ENCODE measurements at regions not wholly inside any gene's neighbourhood (a gene's known extent, or its start where the extent isn't known, plus 50 kb on each side); places are given as distances from the start of the nearest gene placed in this dataset.
"Not testable (repeated sequence)": the region's sequence is repeated elsewhere in the genome, so short reads cannot be mapped to it uniquely, and the experiment has no call there.

DNA sequence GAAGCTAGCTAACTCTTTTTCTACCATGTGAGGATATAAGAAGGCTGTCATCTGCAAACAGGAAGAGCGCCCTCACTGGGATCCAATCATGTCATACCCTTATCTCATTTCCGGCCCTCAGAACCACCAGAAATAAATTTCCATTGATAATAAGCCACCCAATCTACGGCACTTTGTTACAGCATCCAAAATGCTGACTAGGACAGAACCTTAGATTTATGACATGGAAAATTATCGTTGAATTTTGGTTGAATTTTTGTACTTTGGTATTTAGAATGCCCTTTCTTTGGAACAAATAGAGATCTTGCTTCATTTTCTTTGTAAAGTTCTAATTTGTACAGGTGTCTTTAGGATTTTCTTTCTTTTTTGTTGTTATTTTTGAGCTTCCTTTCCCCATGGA lies 53.3 kb upstream of the CYLC2 start:
- DNase-seq (ENCODE audit: low read depth), result no peak

- no peak for DNase-seq (ENCODE audit: low read depth)
Observed at GRCh38 chr9:102922526-102922925, 72.6 kb upstream of the CYLC2 start.

- DNase-seq (ENCODE audit: low read depth), result no peak
Observed at GRCh38 chr9:102911185-102911584, 83.9 kb upstream of the CYLC2 start.

- DNase-seq (ENCODE audit: low read depth), result not testable (repeated sequence)
Observed at GRCh38 chr9:102905795-102906194, 89.3 kb upstream of the CYLC2 start.

- no peak for DNase-seq (ENCODE audit: low read depth)
Observed at GRCh38 chr9:102892025-102892424, 103.1 kb upstream of the CYLC2 start.

GRCh38 chr9:102888747-102889146 lies 106.4 kb upstream of the CYLC2 start:
- DNase-seq (ENCODE audit: low read depth), result not testable (repeated sequence)

- no peak for DNase-seq (ENCODE audit: low read depth)
Observed at GRCh38 chr9:102875687-102876086, 119.4 kb upstream of the CYLC2 start.

DNA sequence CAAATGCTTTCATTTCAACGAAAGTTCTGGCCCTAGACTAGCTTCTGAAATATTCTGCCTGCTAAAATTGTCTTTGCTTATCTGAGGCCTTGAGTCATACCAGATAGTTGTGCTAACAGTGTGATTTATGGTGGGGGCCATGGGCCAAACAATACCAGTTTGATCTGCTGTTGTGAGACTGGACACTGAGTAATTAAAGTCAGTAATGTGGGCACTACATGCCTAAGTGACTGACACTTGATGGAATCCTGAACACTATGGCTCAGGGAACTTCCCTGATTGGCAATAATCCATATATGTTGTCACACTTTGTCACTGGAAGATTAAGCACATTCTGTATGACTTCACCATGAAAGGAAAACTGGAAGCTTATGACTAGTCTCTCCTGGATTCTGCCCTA lies 127.6 kb upstream of the CYLC2 start:
- DNase-seq (ENCODE audit: low read depth), result no peak

DNA sequence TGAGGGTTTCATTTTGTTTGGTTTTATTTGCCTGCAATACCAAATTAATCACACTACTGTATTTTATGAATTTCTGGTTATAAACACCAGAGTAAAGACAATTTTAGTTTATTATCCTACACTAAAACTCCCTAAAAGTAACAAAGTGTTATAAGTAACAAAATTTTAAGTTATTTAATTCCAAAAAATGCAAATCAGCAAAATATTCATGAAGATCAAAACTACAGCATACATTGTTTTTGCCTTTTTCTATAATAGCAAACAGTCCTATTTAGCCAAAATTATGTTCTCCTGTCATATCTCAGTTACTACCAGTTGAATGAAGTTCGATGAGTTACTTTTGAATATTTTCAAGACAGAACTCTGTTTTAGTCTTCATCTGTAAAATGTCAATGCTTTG lies 132.7 kb upstream of the CYLC2 start:
- DNase-seq (ENCODE audit: low read depth), result no peak

DNA sequence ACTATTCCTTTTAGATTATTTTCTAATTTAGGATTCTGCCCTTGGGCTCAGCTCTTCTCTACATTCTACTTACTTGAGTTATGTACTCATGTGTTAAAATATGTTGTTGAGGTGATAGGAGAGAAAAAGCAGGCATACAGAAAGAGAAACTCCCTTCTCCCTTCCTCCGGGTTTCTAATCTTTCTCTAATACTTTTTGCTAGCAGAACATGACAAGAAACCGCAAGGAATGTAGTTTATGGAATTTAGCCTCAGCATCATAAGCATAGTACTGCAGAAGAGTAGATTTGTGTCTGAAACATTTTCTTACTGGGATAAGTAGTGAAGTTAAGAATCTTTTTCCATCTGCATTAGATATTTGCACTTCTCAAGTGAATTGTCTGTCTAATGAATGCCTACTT lies 139.5 kb upstream of the CYLC2 start:
- no peak for DNase-seq (ENCODE audit: low read depth)

DNA sequence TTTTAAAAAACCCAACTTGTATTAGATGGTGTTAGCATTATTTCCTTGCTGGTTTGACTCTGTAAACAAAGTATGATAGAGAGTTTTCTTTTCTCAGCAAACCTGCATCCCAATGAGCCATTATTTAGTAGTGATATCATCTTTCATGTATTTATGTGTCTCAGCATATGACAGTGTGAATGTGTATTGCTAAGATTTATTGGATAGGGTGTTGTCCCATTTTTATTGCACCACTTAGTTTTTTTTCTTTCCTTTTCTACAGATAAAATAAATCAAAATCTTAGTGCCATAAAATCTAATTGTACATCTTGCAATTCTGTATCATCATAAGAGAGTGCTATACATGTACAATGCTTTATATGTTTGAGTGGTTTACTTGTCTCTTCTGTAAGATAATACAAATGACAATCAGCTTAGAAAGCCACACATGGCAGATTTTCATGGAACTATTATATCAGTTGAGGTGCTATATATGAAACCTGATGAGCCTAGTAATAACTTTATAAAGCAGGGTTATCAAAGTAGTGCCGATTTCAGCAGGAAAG lies 149.2 kb upstream of the CYLC2 start:
- no peak for DNase-seq (ENCODE audit: low read depth)

DNA sequence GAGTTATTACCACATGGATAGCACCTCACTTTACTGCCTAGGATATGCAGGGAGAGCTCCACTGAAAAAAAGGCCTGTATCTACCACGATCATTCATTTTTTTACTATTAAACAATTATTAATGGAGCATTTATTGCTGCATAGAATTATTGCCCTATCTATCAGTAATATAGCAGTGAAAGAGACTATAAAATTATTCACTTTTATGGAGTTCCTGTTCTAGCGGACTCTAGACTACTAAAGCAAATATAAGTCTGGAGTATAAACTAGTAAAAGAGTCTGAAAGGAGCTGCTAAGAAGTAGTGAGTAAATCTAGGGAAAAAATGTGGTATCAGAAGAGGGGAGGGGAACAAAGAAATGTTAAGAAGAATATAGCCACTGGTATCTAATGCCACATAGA lies 150.4 kb upstream of the CYLC2 start:
- DNase-seq (ENCODE audit: low read depth), result no peak

- no peak for DNase-seq (ENCODE audit: low read depth)
Observed at GRCh38 chr9:102842423-102842822, 152.7 kb upstream of the CYLC2 start.

DNA sequence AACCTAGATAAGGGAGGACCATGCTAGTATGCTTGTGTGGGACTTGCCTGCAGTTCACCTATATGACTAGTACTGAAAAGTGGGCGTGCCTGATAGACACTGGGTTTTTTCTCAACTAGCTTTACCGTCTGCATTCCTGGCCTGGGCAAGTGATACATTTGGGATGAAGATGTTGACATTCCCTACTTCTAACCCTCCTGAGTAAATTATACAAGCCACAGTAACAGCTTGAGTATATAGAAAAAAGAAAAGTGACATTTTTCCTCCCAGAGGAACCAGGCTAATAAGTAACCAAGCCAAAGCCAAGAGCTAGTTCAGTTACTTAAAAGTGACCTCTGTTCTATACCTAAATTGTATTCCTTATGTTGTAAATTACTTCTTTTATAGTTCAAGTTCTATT lies 153.8 kb upstream of the CYLC2 start:
- DNase-seq (ENCODE audit: low read depth), result no peak

DNA sequence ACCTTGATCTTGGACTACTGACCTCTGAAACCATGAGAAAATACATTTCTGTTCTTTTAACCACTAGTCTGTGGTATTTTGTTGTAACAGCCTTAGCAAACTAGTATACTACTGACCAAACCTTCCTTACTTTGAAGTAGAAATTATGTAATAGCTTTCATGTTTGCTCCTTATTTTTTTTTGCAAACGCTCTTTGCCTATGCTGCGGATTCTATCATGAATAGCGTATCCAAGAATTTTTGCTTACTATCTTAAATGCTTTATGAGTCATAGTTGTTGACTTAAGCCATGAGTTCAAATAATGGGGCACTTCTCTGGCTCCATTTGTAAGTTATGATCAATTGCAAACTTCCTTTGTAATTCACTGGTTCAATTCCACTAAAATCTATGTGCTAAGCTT lies 154.8 kb upstream of the CYLC2 start:
- DNase-seq (ENCODE audit: low read depth), result no peak

- no peak for DNase-seq (ENCODE audit: low read depth)
Observed at GRCh38 chr9:102832814-102833213, 162.3 kb upstream of the CYLC2 start.

DNA sequence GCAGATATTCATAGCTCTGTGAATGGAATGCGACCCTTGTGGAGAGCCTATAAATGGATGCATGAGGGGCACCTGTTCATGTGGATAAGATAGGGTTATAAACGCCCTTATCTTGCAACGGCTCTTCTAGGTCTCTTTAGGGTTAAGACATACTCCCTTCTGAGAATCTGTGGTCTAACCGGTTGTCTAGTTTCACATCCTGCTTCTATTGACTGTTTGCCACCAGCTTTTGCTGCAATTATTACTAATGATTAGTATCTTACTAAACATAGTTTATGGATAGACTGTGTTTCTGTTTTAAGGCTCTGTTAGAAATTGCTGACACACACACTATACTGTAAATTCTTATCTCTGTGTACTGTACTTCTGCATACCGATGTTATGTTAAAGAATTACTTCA lies 198.9 kb upstream of the CYLC2 start:
- no peak for DNase-seq (ENCODE audit: low read depth)

GRCh38 chr9:102795532-102795931 lies 199.6 kb upstream of the CYLC2 start:
- DNase-seq (ENCODE audit: low read depth), result no peak

GRCh38 chr9:102779356-102779755 lies 215.8 kb upstream of the CYLC2 start:
- no peak for DNase-seq (ENCODE audit: low read depth)

- no peak for DNase-seq (ENCODE audit: low read depth)
Observed at GRCh38 chr9:102778746-102779145, 216.4 kb upstream of the CYLC2 start.

GRCh38 chr9:102770704-102771103 lies 224.4 kb upstream of the CYLC2 start:
- DNase-seq (ENCODE audit: low read depth), result no peak

DNA sequence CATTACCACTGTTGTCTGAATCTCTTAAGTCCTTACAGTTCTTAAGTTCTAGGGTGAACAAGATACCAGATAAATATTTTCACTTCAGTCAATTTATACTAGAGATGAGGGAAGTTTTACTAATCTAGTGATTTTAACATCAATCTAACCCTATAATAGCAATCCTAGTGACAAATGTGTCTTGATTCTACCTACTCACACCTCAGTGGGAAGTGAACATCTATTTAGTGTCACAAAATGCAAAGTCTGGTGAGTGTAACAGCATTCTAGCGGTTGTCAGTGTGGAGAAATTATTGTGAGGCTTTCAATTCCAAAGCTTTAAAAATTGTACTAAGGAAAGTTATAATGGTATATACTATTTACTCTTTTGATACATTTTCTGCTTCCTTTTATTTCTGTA lies 225.8 kb upstream of the CYLC2 start:
- DNase-seq (ENCODE audit: low read depth), result no peak

DNA sequence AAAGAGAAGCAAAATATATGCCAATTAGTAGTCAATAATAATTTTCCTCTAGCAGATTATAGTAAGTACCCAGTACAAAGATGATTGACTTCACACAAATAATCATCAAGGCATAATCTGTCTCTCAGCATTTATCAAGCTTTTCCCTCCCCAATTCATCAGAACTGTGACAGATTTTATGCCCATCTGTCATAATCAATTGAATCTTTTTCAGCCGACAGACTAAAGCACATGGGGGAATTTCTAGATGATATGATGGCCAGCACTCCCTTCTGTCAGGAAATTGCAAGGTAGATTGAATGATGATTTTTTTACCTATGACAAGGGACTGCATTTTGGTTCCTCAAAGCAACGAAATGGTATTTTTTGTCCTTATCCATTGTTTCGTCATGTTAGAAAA lies 227.1 kb upstream of the CYLC2 start:
- DNase-seq (ENCODE audit: low read depth), result no peak

GRCh38 chr9:102767076-102767475 lies 228.1 kb upstream of the CYLC2 start:
- DNase-seq (ENCODE audit: low read depth), result no peak
